HCT116 (cell line): ENCODE measurements at regions not wholly inside any gene's neighbourhood (a gene's known extent, or its start where the extent isn't known, plus 50 kb on each side); places are given as distances from the start of the nearest gene placed in this dataset.

Experiments
- ATAC-seq: fragments of 200-7000 bp; cut with Tn5 transposase; 2 replicates; pipeline ENCODE4 v1.9.1; 2020; ENCODE audit warnings: mild to moderate bottlenecking, moderate library complexity
- BruUV-seq: library from RNA; stranded (reverse); fragments of 400-500 nt; replicated peaks from 2 replicates; lab custom pipeline; 2021; lab: Mats Ljungman, UMichigan
- CTCF ChIA-PET: fragments of 300-600 bp; sonication (Branson Sonifier 250); formaldehyde crosslinking; loops from one replicate; lab custom pipeline; 2021; ENCODE audit warnings: antibody characterized with exemption; lab: Charles Lee
- POLR2A ChIA-PET: fragments of 300-600, 350-600 bp; sonication (Branson Sonifier 250); formaldehyde crosslinking; loops from one replicate; lab custom pipeline; 2021; ENCODE audit warnings: antibody characterized with exemption; lab: Charles Lee
- RAD21 ChIA-PET, 2 experiments: fragments of 300-600 bp; sonication (Branson Sonifier 250); formaldehyde crosslinking; loops; one replicate each; lab custom pipeline; 2023; ENCODE audit warnings: low total read pairs in 2 of 2; ENCODE audit not compliant: uncharacterized antibody in 2 of 2, unreplicated experiment in 2 of 2, low non-redundant PET in 1 of 2; lab: Charles Lee
- DNase-seq: peaks from one replicate; pipeline ENCODE4 v3.0.0-alpha.2; 2010; ENCODE audit warnings: low read depth, low spot score
- H2AFZ ChIP-seq: fragments of 200-600 bp; shearing (Covaris generic), sonication (generic); 2 replicates; pipeline ENCODE4 v1.6.1; 2017; ENCODE audit warnings: low read depth, mixed run types, mixed read lengths, antibody characterized with exemption, low read length; ENCODE audit not compliant: poor library complexity, severe bottlenecking
- H3K27ac ChIP-seq: 2 replicates; pipeline ENCODE4 v1.5.1; 2012; ENCODE audit warnings: low read depth, low read length
- H3K27me3 ChIP-seq: fragments of 200-600 bp; sonication (generic); 2 replicates; pipeline ENCODE4 v1.6.1; 2016; ENCODE audit warnings: mixed run types, low read length, mixed read lengths; ENCODE audit not compliant: insufficient read depth
- H3K36me3 ChIP-seq, 2 experiments: fragments of 200-500 bp in 1 of 2; fragments of 200-600 bp in 1 of 2; sonication (Bioruptor generic) in 1 of 2; sonication (generic) in 1 of 2; 2 replicates each; pipeline versions ENCODE4 v1.5.1 to v1.6.1; 2014 to 2016; ENCODE audit warnings: low read length in 2 of 2, inconsistent platforms in 1 of 2, mixed read lengths in 1 of 2, mixed run types in 1 of 2; ENCODE audit not compliant: insufficient read depth in 2 of 2, control insufficient read depth in 1 of 2
- H3K4me1 ChIP-seq, 2 experiments: fragments of 200-600 bp in 1 of 2; sonication (generic) in 1 of 2; 2 replicates each; pipeline versions ENCODE4 v1.5.1 to v1.6.1; 2012 to 2017; ENCODE audit warnings: low read length in 2 of 2, inconsistent platforms in 1 of 2, mild to moderate bottlenecking in 1 of 2, mixed read lengths in 1 of 2, mixed run types in 1 of 2, moderate library complexity in 1 of 2; ENCODE audit not compliant: insufficient read depth in 2 of 2, control insufficient read depth in 1 of 2
- H3K4me2 ChIP-seq: fragments of 200-600 bp; sonication (generic); 2 replicates; pipeline ENCODE4 v1.6.1; 2017; ENCODE audit warnings: mixed run types, low read length, mixed read lengths
- H3K4me3 ChIP-seq, 2 experiments: fragments of 200-600 bp in 1 of 2; sonication (generic) in 1 of 2; replicated peaks in 1 of 2; 2 replicates each; pipeline ENCODE4 v1.5.1; 2011 to 2016; ENCODE audit warnings: low read length in 2 of 2, control low read depth in 1 of 2, low read depth in 1 of 2, mild to moderate bottlenecking in 1 of 2, mixed read lengths in 1 of 2, mixed run types in 1 of 2
- H3K79me2 ChIP-seq: fragments of 200-600 bp; sonication (generic); 2 replicates; pipeline ENCODE4 v1.6.1; 2017; ENCODE audit warnings: mild to moderate bottlenecking, mixed run types, low read length, moderate library complexity, mixed read lengths; ENCODE audit not compliant: insufficient read depth
- H3K9ac ChIP-seq: fragments of 200-600 bp; sonication (generic); 2 replicates; pipeline ENCODE4 v1.6.1; 2016; ENCODE audit warnings: low read length, mixed read lengths
- H3K9me2 ChIP-seq: fragments of 200-600 bp; sonication (generic), shearing (Covaris generic); 2 replicates; pipeline ENCODE4 v1.6.1; 2017; ENCODE audit warnings: mixed run types, mild to moderate bottlenecking, moderate library complexity; ENCODE audit not compliant: insufficient read depth
- H3K9me3 ChIP-seq, 2 experiments: fragments of 200-500 bp in 1 of 2; fragments of 200-600 bp in 1 of 2; sonication (Bioruptor generic) in 1 of 2; sonication (generic) in 1 of 2; 2 replicates each; pipeline ENCODE4 v1.6.1; 2014 to 2017; ENCODE audit warnings: low read length in 2 of 2, mixed read lengths in 2 of 2, inconsistent platforms in 1 of 2, low read depth in 1 of 2, mild to moderate bottlenecking in 1 of 2, mixed run types in 1 of 2, moderate library complexity in 1 of 2; ENCODE audit not compliant: control insufficient read depth in 1 of 2, insufficient read depth in 1 of 2
- H4K20me1 ChIP-seq: fragments of 200-600 bp; sonication (generic), shearing (Covaris generic); 2 replicates; pipeline ENCODE4 v1.6.1; 2017; ENCODE audit warnings: mixed run types, mild to moderate bottlenecking, moderate library complexity; ENCODE audit not compliant: insufficient read depth
- CBX3 ChIP-seq: IDR thresholded peaks from 2 replicates; pipeline ENCODE4 v1.6.1; 2012; ENCODE audit warnings: low read depth
- EZH2 ChIP-seq: fragments of 200-600 bp; sonication (generic); IDR thresholded peaks from 2 replicates; pipeline ENCODE4 v1.6.1; 2017; ENCODE audit warnings: antibody characterized with exemption, mixed run types
- FOSL1 ChIP-seq: IDR thresholded peaks from 2 replicates; pipeline ENCODE4 v1.6.1; 2012; ENCODE audit warnings: low read depth
- JUND ChIP-seq: IDR thresholded peaks from 2 replicates; pipeline ENCODE4 v1.6.1; 2012
- POLR2AphosphoS5 ChIP-seq: IDR thresholded peaks from 2 replicates; pipeline ENCODE4 v1.6.1; 2011; ENCODE audit warnings: mild to moderate bottlenecking, low read depth, low read length, moderate library complexity
- RAD21 ChIP-seq: IDR thresholded peaks from 2 replicates; pipeline ENCODE4 v1.6.1; 2012; ENCODE audit warnings: low read depth, mild to moderate bottlenecking
- SIN3A ChIP-seq: IDR thresholded peaks from 2 replicates; pipeline ENCODE4 v1.6.1; 2012; ENCODE audit warnings: low read depth
- SP1 ChIP-seq: IDR thresholded peaks from 2 replicates; pipeline ENCODE4 v1.6.1; 2012; ENCODE audit warnings: low read depth
- SRF ChIP-seq: IDR thresholded peaks from 2 replicates; pipeline ENCODE4 v1.6.1; 2012; ENCODE audit warnings: low read depth
- TCF7L2 ChIP-seq: IDR thresholded peaks from 2 replicates; pipeline ENCODE4 v1.7.0; 2011; ENCODE audit warnings: borderline replicate concordance, inconsistent platforms; ENCODE audit not compliant: insufficient read depth, insufficient read length; ENCODE audit errors: extremely low read depth
- ZFX ChIP-seq: fragments of 450-650 bp; IDR thresholded peaks from 2 replicates; pipeline ENCODE4 v1.6.1; 2017
- ZNF274 ChIP-seq: fragments of 200-500 bp; sonication (Bioruptor generic); IDR thresholded peaks from 2 replicates; pipeline ENCODE4 v1.6.1; 2014; ENCODE audit warnings: mild to moderate bottlenecking, low read depth, low read length, inconsistent platforms
- intact Hi-C: fragments of 100-400 bp; cut with micrococcal nuclease; formaldehyde crosslinking; loops from 2 replicates; pipeline ENCODE4 v1.10.0; 2022
- TF ChIP-seq, protein P1 (sequence below): IDR thresholded peaks from 2 replicates; pipeline ENCODE4 v1.6.1; 2012
- TF ChIP-seq, protein P2 (sequence below): IDR thresholded peaks from 2 replicates; pipeline ENCODE4 v1.6.1; 2012; ENCODE audit warnings: low read depth
- TF ChIP-seq, protein P3 (sequence below): IDR thresholded peaks from 2 replicates; pipeline ENCODE4 v1.6.1; 2011; ENCODE audit warnings: mild to moderate bottlenecking, low read length, moderate library complexity; ENCODE audit not compliant: insufficient replicate concordance; ENCODE audit errors: extremely low read depth
- TF ChIP-seq, protein P4 (sequence below): IDR thresholded peaks from 2 replicates; pipeline ENCODE4 v1.6.1; 2012

DNA sequence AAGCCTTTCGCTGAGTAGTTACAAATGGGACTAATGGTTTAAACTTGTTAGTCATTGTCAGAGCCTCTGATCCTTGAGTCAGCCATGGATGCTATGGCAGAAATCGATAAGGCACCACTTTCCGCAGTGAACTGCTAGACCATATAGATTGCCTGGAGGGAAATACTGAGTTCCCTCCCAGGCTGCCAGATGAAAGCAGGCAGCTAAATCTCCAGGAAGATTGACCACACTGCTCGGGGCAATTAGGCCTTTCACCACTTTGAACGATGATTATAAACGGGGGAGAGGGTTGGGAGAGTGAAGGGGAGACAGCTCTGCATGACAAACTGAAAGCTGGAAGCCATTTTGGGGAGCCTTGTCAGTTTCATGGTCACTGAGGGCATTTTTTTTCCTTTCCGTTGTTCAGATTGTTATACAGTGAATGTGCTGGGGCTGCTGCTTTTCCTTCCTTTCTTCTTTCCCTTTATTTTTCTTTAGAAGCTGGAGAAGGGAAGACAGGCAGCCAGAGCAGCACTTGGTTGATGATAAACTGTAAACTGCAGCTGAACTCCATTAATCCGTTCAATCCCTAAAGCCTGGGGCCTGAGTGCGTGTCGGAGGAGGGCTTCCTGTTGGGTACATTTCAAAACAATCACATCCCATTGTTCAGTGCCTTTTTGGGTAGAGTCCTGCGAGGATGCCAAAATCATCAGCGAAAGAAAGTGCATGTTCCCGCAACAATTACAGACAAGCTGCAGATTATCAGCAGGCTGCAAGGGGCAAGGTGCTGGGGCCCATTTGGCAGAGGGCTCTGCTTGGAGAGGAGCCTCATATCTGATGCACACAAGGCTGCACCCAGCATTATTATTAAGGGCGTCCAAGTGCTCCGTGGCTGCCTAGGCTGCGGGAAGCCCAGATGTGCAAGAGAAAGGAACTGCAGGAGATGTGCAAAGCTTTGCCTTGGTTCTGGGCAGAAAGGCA lies 308.4 kb downstream of the PSAT1 start:
- BruUV-seq = no TSS peak
- no peak for DNase-seq
- Histone ChIP-seq H3K4me3 (no peak overlapping the region), H3K9ac (no peak overlapping the region), H3K9me3 (no peaks in the 10 kb centered on the region), H3K79me2 (no peaks in the 10 kb centered on the region), H3K27me3 (0 out of 2 replicates have a peak, but pooled peaks cover 5% of the 10 kb centered on the region), H3K9me2 (no peaks in the 10 kb centered on the region), H3K36me3 (no peaks in the 10 kb centered on the region), H3K4me2 (no peak overlapping the region), H3K4me1 (no peaks in the 10 kb centered on the region), H2AFZ (no peak overlapping the region), H4K20me1 (no peaks in the 10 kb centered on the region), H3K27ac (no peak overlapping the region)
- ATAC-seq = no peak
- intact Hi-C loops = loop anchor here (10.0 kb wide), 1 partner anchor 629 kb away; no protein-coding TSS in a partner anchor
- ChIA-PET CTCF (no interaction called here), POLR2A (no interaction called here), RAD21 (no interaction called here)
- TF ChIP-seq, protein P1, sequence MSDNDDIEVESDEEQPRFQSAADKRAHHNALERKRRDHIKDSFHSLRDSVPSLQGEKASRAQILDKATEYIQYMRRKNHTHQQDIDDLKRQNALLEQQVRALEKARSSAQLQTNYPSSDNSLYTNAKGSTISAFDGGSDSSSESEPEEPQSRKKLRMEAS = no peak
- no peak for TF ChIP-seq JUND
- no peak for TF ChIP-seq SRF
- TF ChIP-seq FOSL1 = no peak
- no peak for TF ChIP-seq EZH2
- no peak for TF ChIP-seq POLR2AphosphoS5
- TF ChIP-seq, protein P2, sequence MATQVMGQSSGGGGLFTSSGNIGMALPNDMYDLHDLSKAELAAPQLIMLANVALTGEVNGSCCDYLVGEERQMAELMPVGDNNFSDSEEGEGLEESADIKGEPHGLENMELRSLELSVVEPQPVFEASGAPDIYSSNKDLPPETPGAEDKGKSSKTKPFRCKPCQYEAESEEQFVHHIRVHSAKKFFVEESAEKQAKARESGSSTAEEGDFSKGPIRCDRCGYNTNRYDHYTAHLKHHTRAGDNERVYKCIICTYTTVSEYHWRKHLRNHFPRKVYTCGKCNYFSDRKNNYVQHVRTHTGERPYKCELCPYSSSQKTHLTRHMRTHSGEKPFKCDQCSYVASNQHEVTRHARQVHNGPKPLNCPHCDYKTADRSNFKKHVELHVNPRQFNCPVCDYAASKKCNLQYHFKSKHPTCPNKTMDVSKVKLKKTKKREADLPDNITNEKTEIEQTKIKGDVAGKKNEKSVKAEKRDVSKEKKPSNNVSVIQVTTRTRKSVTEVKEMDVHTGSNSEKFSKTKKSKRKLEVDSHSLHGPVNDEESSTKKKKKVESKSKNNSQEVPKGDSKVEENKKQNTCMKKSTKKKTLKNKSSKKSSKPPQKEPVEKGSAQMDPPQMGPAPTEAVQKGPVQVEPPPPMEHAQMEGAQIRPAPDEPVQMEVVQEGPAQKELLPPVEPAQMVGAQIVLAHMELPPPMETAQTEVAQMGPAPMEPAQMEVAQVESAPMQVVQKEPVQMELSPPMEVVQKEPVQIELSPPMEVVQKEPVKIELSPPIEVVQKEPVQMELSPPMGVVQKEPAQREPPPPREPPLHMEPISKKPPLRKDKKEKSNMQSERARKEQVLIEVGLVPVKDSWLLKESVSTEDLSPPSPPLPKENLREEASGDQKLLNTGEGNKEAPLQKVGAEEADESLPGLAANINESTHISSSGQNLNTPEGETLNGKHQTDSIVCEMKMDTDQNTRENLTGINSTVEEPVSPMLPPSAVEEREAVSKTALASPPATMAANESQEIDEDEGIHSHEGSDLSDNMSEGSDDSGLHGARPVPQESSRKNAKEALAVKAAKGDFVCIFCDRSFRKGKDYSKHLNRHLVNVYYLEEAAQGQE = no peak
- TF ChIP-seq, protein P3, sequence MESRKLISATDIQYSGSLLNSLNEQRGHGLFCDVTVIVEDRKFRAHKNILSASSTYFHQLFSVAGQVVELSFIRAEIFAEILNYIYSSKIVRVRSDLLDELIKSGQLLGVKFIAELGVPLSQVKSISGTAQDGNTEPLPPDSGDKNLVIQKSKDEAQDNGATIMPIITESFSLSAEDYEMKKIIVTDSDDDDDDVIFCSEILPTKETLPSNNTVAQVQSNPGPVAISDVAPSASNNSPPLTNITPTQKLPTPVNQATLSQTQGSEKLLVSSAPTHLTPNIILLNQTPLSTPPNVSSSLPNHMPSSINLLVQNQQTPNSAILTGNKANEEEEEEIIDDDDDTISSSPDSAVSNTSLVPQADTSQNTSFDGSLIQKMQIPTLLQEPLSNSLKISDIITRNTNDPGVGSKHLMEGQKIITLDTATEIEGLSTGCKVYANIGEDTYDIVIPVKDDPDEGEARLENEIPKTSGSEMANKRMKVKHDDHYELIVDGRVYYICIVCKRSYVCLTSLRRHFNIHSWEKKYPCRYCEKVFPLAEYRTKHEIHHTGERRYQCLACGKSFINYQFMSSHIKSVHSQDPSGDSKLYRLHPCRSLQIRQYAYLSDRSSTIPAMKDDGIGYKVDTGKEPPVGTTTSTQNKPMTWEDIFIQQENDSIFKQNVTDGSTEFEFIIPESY = no peak
- no peak for TF ChIP-seq SIN3A
- no peak for TF ChIP-seq SP1
- no peak for TF ChIP-seq CBX3
- TF ChIP-seq ZFX = no peak
- no peak for TF ChIP-seq ZNF274
- TF ChIP-seq RAD21 = no peak
- TF ChIP-seq, protein P4, sequence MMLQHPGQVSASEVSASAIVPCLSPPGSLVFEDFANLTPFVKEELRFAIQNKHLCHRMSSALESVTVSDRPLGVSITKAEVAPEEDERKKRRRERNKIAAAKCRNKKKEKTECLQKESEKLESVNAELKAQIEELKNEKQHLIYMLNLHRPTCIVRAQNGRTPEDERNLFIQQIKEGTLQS = no peak
- TF ChIP-seq TCF7L2 = no peak
